HEK293 (cell line): ENCODE measurements at regions not wholly inside any gene's neighbourhood (a gene's known extent, or its start where the extent isn't known, plus 50 kb on each side); places are given as distances from the start of the nearest gene placed in this dataset.
A peak's percentile ranks its signal among the peaks of the same experiment; 100 is the strongest.

Experiments used
- CTCF ChIA-PET: fragments of 350-600 bp; formaldehyde crosslinking; extraction: SDS; loops from one replicate; lab custom pipeline; 2021; ENCODE audit warnings: antibody characterized with exemption; lab: Yijun Ruan, JAX
- POLR2A ChIA-PET: fragments of 300-600 bp; formaldehyde crosslinking; extraction: SDS; loops from one replicate; lab custom pipeline; 2020; ENCODE audit warnings: antibody characterized with exemption, inconsistent platforms; lab: Yijun Ruan, JAX
- H3K27ac ChIP-seq: fragments of 200-500 bp; sonication (Bioruptor generic); 2 replicates; pipeline ENCODE4 v1.5.1; 2014; ENCODE audit warnings: low read depth, low read length, control low read depth, inconsistent platforms; ENCODE audit errors: extremely low read depth
- H3K36me3 ChIP-seq, 2 experiments: fragments of 200-500 bp in 1 of 2; sonication (Bioruptor generic) in 1 of 2; 1 replicate in 1 of 2; 2 replicates in 1 of 2; pipeline ENCODE4 v1.5.1; 2014 to 2017; ENCODE audit warnings: inconsistent platforms in 2 of 2, low read length in 2 of 2; ENCODE audit not compliant: control insufficient read depth in 2 of 2, insufficient read depth in 1 of 2
- H3K4me1 ChIP-seq: fragments of 200-500 bp; sonication (Bioruptor generic); 2 replicates; pipeline ENCODE4 v1.5.1; 2014; ENCODE audit warnings: mild to moderate bottlenecking, low read length, inconsistent platforms; ENCODE audit not compliant: control insufficient read depth, insufficient read depth
- H3K4me3 ChIP-seq: 2 replicates; pipeline ENCODE4 v1.5.1; 2011; ENCODE audit warnings: low read depth, mild to moderate bottlenecking, control low read depth, low read length, moderate library complexity
- H3K9me3 ChIP-seq: fragments of 200-500 bp; sonication (Bioruptor generic); 2 replicates; pipeline ENCODE4 v1.5.1; 2014; ENCODE audit warnings: low read depth, low read length, inconsistent platforms; ENCODE audit not compliant: control insufficient read depth, insufficient read depth
- ATF2 ChIP-seq: fragments of 450-650 bp; formaldehyde crosslinking; IDR thresholded peaks from 2 replicates; pipeline ENCODE4 v1.5.1; 2016; ENCODE audit warnings: missing biosample characterization, missing genetic modification characterization, low read depth
- BCL6B ChIP-seq: fragments of 450-650 bp; formaldehyde crosslinking; IDR thresholded peaks from 2 replicates; pipeline ENCODE4 v1.5.1; 2017; ENCODE audit warnings: missing biosample characterization, missing genetic modification characterization
- FEZF1 ChIP-seq: fragments of 450-650 bp; formaldehyde crosslinking; IDR thresholded peaks from 2 replicates; pipeline ENCODE4 v1.5.1; 2016; ENCODE audit warnings: missing biosample characterization, missing genetic modification characterization
- GLIS1 ChIP-seq: fragments of 450-650 bp; formaldehyde crosslinking; IDR thresholded peaks from 2 replicates; pipeline ENCODE4 v1.5.1; 2016; ENCODE audit warnings: missing biosample characterization, missing genetic modification characterization
- KLF16 ChIP-seq: fragments of 450-650 bp; formaldehyde crosslinking; IDR thresholded peaks from 2 replicates; pipeline ENCODE4 v1.5.1; 2017; ENCODE audit warnings: missing biosample characterization, missing genetic modification characterization
- MEIS1 ChIP-seq: sonication (generic); formaldehyde crosslinking; IDR thresholded peaks from 2 replicates; pipeline ENCODE4 v1.8.1; 2022; ENCODE audit warnings: missing genetic modification reagents, mild to moderate bottlenecking, borderline replicate concordance
- OSR2 ChIP-seq: fragments of 450-650 bp; formaldehyde crosslinking; IDR thresholded peaks from 2 replicates; pipeline ENCODE4 v1.5.1; 2016; ENCODE audit warnings: missing biosample characterization, missing genetic modification characterization
- PRDM6 ChIP-seq: fragments of 450-650 bp; formaldehyde crosslinking; IDR thresholded peaks from 2 replicates; pipeline ENCODE4 v1.5.1; 2017; ENCODE audit warnings: missing biosample characterization, missing genetic modification characterization
- TCF7L2 ChIP-seq: IDR thresholded peaks from 2 replicates; pipeline ENCODE4 v1.6.1; 2011; ENCODE audit warnings: low read depth, mild to moderate bottlenecking, inconsistent platforms, low read length, moderate library complexity, borderline replicate concordance
- ZBTB20 ChIP-seq: fragments of 450-650 bp; formaldehyde crosslinking; IDR thresholded peaks from 2 replicates; pipeline ENCODE4 v1.5.1; 2016; ENCODE audit warnings: missing biosample characterization, missing genetic modification characterization
- ZBTB8A ChIP-seq: fragments of 450-650 bp; formaldehyde crosslinking; IDR thresholded peaks from 2 replicates; pipeline ENCODE4 v1.5.1; 2016; ENCODE audit warnings: missing biosample characterization, missing genetic modification characterization
- ZEB2 ChIP-seq: fragments of 450-650 bp; formaldehyde crosslinking; IDR thresholded peaks from 2 replicates; pipeline ENCODE4 v1.5.1; 2016; ENCODE audit warnings: missing biosample characterization, missing genetic modification characterization
- ZNF18 ChIP-seq: fragments of 450-650 bp; formaldehyde crosslinking; IDR thresholded peaks from 2 replicates; pipeline ENCODE4 v1.5.1; 2016; ENCODE audit warnings: missing biosample characterization, missing genetic modification characterization
- ZNF280D ChIP-seq: fragments of 450-650 bp; formaldehyde crosslinking; IDR thresholded peaks from 2 replicates; pipeline ENCODE4 v1.5.1; 2016; ENCODE audit warnings: missing biosample characterization, missing genetic modification characterization
- ZNF341 ChIP-seq: fragments of 450-650 bp; formaldehyde crosslinking; IDR thresholded peaks from 2 replicates; pipeline ENCODE4; 2016; ENCODE audit warnings: low read depth, missing biosample characterization, missing genetic modification characterization
- ZNF416 ChIP-seq: fragments of 450-650 bp; formaldehyde crosslinking; IDR thresholded peaks from 2 replicates; pipeline ENCODE4 v1.5.1; 2016; ENCODE audit warnings: missing biosample characterization, missing genetic modification characterization
- ZNF488 ChIP-seq: fragments of 450-650 bp; formaldehyde crosslinking; IDR thresholded peaks from 2 replicates; pipeline ENCODE4 v1.5.1; 2016; ENCODE audit warnings: missing biosample characterization, missing genetic modification characterization
- ZNF571 ChIP-seq: fragments of 450-650 bp; formaldehyde crosslinking; IDR thresholded peaks from 2 replicates; pipeline ENCODE4 v1.5.0; 2017; ENCODE audit warnings: missing biosample characterization, missing genetic modification characterization
- ZNF645 ChIP-seq: fragments of 450-650 bp; formaldehyde crosslinking; IDR thresholded peaks from 2 replicates; pipeline ENCODE4; 2016; ENCODE audit warnings: missing biosample characterization, missing genetic modification characterization
- ZNF843 ChIP-seq: fragments of 450-650 bp; formaldehyde crosslinking; IDR thresholded peaks from 2 replicates; pipeline ENCODE4 v1.5.1; 2016; ENCODE audit warnings: missing biosample characterization, missing genetic modification characterization
- ZSCAN16 ChIP-seq: fragments of 450-650 bp; formaldehyde crosslinking; IDR thresholded peaks from 2 replicates; pipeline ENCODE4 v1.5.1; 2016; ENCODE audit warnings: missing biosample characterization, missing genetic modification characterization
- ZSCAN30 ChIP-seq: fragments of 450-650 bp; IDR thresholded peaks from 2 replicates; pipeline ENCODE4 v1.5.1; 2018; ENCODE audit warnings: missing biosample characterization, mild to moderate bottlenecking, missing genetic modification characterization, moderate library complexity

- POLR2A ChIA-PET = no interaction called here
- CTCF ChIA-PET = interaction anchor here (0.6 to 0.7 kb wide), 2 partner anchors 122 kb away, joined by 3 to 4 read pairs; no protein-coding TSS in a partner anchor
- TF ChIP-seq ZBTB20 (peak; percentile 71), ZNF341 (tag by site-specific recombination) (0 out of 2 replicates have a peak, but pooled peaks have one; percentile 9), ATF2 (no peak)
Observed at GRCh38 chr1:213585402-213585801, 402.4 kb upstream of the PROX1 start.

GRCh38 chr1:213585959-213586586 is 401.7 kb upstream of the PROX1 start:
- Histone ChIP-seq H3K27ac (no peak overlapping the region; the same call in none of the 2 replicates), H3K9me3 (no peaks in the 10 kb centered on the region), H3K4me3 (no peak overlapping the region), H3K4me1 (no peaks in the 10 kb centered on the region; the same call in 1 of the 2 replicates), H3K36me3 (no peaks in the 10 kb centered on the region)
- ChIA-PET CTCF (interaction anchor here (0.6 to 0.7 kb wide), 2 partner anchors 121 to 123 kb away, joined by 3 to 4 read pairs; no protein-coding TSS in a partner anchor), POLR2A (no interaction called here)
- peak; percentile 86 for TF ChIP-seq PRDM6 (tag by site-specific recombination)
- TF ChIP-seq ZBTB8A = 0 out of 2 replicates have a peak, but pooled peaks have one; percentile 13
- TF ChIP-seq ZNF18 (tag by site-specific recombination) = peak; percentile 56; the same call in 1 of the 2 replicates
- no peak for TF ChIP-seq ZNF280D (tag by site-specific recombination)
- TF ChIP-seq ZNF645 = no peak
- TF ChIP-seq KLF16 = 0 out of 2 replicates have a peak, but pooled peaks have one; percentile 10
- TF ChIP-seq ZSCAN16 (tag by site-specific recombination) = peak; percentile 97
- TF ChIP-seq BCL6B (tag by site-specific recombination) = peak; percentile 71; the same call in 1 of the 2 replicates
- TF ChIP-seq TCF7L2 = peak; percentile 74
- peak; percentile 85 for TF ChIP-seq FEZF1 (tag by site-specific recombination)
- peak; percentile 4; the same call in 1 of the 2 replicates for TF ChIP-seq GLIS1 (tag by site-specific recombination)
- peak; percentile 59; the same call in 1 of the 2 replicates for TF ChIP-seq OSR2 (tag by site-specific recombination)
- peak; percentile 18; the same call in 1 of the 2 replicates for TF ChIP-seq ZSCAN30 (tag by site-specific recombination)
- TF ChIP-seq ZEB2 = 0 out of 2 replicates have a peak, but pooled peaks have one; percentile 36
- peak; percentile 65; the same call in 1 of the 2 replicates for TF ChIP-seq ZNF488 (tag by site-specific recombination)
- peak; percentile 86 for TF ChIP-seq ZNF843 (tag by site-specific recombination)
- TF ChIP-seq MEIS1 (CRISPR knock-in tag) = no peak
- no peak for TF ChIP-seq ZNF571 (tag by site-specific recombination)
- no peak for TF ChIP-seq ZNF416 (tag by site-specific recombination)

More at GRCh38 chr1:213585402-213585801, 402.4 kb upstream of the PROX1 start:
- no peaks in the 10 kb centered on the region; the same call in 1 of the 2 replicates for H3K4me1 ChIP-seq
- H3K9me3 ChIP-seq = no peaks in the 10 kb centered on the region
- no peak overlapping the region for H3K4me3 ChIP-seq
- no peaks in the 10 kb centered on the region for H3K36me3 ChIP-seq
- no peak overlapping the region; the same call in 1 of the 2 replicates for H3K27ac ChIP-seq
